SKM-1 treated with dmso at 0.1 percent for 144 hours (cell line): ENCODE measurements at regions not wholly inside any gene's neighbourhood (a gene's known extent, or its start where the extent isn't known, plus 50 kb on each side); places are given as distances from the start of the nearest gene placed in this dataset.

ENCODE experiments used
- DNase-seq: peaks from one replicate; lab custom pipeline; 2025; ENCODE audit not compliant: unreplicated experiment; lab: John Stamatoyannopoulos, UW

DNA sequence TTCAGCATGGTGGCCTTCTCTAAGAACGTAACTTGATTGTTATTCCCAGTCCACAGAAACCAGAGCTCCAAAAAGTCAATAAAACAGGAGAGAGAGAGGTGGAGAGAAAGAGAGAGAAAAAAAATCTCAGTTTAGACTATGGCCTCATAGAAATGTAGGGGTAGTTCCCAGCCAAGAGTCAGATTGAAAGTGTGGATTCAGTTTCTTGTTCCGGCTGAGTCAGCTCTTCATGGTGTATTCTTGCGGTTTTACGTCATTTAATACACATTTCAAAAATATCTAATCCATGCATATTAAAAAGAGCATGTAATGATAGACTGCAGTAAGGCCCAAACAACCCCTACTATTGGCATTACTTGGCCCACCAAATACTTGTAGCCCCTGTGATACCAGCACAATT lies 303.9 kb downstream of the ETAA1 start:
- DNase-seq, result no peak

DNA sequence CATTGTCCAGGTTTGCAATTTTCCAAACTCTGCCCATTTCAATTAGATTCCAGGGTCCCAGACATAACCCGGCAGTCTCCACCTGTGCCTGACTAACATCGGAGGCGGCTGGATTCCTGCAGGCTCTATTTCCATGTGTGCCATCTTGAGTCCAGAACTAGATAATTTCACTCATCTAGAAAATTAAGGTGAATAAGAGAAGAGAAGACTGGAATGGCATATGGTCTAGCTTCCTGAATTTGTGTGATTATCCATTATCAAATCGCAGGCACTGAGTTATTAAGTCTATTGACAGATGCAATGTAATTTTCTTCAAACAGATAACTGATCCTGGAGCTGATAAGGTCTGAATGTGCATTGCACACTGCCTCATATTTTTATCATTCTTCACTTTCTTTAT lies 305.2 kb downstream of the ETAA1 start:
- no peak for DNase-seq

DNA sequence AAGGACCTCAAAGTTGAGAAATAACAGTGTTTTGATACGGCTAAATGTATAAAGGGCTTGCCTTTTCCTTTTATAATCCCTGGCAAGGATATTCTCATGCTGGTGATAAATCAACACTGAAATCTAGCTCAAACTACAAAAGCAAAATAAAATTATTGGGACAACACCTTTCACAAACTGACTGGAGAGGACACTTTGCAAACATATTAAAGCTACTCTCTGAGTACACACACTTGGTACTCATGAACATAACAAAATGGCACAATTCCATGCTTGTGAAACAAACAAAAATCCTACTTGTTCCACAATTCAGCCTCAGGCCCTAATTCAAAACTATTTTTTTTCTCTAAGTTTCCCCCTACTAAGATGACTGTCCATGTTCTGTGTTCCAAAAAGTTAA lies 305.8 kb downstream of the ETAA1 start:
- no peak for DNase-seq

DNA sequence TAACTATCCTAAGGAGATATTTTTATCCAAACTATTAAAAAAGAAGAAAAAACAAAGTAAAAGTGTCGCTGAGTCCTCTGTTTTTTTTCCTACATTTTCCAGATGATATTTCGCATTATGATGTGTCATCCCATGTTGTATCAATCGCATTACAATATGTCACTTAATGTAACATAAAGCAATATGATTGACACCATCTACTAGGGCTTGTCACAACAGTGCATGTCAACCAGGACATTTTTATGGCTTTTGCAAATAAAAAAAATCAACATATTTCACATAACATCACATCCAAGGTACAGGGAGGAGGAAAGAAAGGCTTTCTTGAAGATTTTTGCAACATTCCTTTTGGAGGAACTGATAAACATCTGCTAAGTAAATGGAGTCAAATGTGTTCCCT lies 308.9 kb downstream of the ETAA1 start:
- no peak for DNase-seq

DNA sequence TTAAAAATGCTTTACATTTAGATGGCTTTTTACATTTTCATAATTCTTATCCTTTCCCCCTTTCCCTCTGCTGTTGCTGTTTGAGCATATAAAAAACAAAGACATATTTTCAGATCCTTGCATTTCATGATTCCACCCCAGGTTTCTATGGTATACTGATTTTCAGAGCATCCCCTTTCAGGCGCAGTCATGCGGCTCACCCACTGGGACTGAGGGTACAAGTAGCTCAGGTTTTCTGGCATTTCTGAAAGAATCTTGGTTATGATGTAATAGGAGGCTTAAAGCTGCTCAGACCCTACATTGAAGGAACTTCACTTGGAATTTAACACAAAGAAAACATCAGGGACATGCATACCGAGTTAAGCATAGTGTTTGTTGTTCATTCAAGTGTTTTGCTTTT lies 310.8 kb downstream of the ETAA1 start:
- DNase-seq, result no peak

DNA sequence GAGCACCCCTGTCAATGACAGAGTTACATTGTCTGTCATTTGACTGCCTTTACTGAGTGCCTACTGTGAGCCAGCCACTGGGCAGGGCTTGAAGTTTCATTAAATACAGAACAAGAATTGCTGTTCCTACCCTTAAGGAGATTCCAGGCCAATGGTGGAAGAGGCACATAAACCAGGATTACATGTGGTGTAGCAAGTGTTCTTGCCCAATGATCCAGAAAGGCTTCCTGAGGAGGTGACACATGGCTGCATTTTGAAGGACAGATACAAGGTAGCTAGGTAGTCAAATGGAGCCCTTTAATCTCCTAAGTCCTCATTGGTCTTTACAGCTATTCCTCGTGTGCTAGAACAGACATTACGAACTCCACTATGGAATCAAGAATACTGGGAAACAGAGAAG lies 312.7 kb downstream of the ETAA1 start:
- no peak for DNase-seq

DNA sequence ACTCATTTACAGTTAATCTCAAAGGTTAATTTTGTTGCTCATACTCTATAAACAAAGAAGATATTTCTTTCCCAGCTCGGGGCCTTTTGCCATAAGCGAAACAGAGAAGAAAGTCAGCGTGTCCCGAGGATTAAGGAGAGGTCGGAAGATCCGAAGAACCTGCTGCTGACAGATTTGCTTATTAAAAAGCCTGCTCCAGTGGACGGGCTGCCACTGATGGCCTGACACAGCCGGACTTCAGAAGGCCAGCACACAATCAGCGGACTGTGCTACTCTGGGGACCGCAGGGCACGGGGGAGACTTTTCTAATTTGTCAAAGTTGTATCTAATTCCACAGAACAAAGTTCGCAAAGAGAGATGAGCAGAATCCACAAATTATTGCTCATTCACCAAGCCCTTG lies 315.4 kb downstream of the ETAA1 start:
- DNase-seq, result no peak

DNA sequence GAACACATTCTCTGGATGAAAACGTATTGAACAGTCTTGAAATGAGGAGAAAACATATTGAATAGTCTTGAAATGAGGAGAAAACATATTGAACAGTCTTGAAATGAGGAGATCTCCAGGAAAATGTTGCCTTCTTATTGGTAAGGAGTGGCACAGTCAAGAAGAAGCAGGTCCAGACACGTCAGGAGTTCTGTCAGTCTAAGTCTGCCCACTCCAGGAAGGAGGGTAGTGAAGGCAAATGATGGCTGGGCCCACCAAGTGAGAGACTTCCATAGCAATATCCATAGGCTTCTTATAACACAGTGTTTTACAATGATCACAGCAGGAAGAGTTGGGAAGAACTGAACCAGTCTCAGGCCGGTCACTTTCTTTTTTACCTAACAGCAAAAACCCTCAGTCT lies 316.2 kb downstream of the ETAA1 start:
- DNase-seq, result no peak

DNA sequence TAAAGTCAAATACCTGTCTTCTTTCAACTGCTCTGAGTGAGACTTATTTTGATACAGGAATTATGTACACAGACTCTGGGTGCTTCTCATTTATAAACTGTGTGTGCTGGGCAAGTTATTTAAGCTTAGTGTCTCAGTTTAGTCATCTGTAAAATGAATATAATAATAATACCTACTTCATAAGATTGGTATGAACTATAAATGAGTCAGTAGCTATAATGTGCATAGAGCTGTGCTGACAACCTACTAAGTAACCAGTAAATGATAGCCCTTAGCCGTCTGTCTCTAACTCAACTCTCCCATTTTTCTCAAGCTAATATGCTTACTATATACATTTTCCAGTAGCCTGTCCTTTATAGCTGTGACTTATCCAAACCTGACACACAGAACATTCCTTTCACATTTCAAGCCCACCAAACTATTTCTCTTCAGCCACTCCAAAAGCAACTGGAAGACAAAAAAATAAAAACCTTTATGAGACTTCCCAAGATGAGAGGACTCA lies 319.8 kb downstream of the ETAA1 start:
- no peak for DNase-seq

DNA sequence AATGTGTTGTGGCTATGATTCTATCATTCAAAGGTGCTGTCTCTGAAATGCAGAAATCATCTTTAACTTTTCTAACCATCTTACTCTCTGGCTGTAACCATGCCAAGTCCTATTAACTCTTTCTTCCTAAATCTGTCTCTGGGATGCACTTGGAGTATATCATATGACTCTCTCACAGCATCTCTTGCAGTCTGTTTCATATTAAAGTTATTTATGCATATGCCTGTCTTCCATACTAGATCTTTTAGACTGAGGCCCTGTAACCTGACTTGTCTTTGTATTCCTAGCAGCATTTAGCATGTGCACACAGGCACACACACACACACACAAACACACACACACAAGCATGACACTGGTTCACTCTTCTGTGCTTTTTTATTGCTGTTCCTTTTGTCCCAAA lies 320.6 kb downstream of the ETAA1 start:
- no peak for DNase-seq

DNA sequence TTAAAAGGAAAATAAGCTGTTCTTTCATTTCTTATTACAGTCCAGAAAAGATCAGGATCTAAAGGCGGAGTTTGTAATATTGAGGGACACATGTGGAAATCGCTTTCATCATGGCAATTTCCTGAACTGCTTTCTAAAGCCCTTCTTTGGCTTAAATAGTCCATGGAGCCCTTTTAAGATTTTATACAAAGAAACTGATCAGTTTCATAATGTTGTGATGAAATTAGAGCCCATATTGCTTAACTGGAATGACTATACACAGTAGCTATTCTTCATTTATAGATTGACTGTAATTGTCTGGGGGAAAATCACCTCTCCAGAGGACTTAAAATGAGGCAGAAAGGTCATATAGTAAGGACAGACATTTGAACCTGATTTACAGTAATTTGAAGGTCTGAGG lies 322.2 kb downstream of the ETAA1 start:
- no peak for DNase-seq

DNA sequence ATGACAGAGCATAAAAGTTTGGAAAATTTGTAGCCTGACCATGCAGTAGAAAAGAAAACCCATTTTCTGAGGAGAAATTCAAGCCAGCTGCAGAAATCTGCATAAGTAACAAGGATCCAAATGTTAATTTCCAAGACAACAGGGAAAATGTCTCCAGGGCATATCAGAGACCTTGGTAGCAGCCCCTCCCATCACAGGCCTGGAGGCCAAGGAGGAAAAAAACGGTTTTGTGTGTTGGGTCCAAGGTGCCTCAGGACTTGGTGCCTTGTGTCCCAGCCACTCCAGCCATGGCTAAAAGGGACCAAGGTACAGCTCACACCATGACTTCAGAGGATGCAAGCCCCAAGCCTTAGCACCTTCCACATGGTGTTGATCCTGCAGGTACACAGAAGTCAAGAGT lies 324.4 kb downstream of the ETAA1 start:
- DNase-seq, result no peak

DNA sequence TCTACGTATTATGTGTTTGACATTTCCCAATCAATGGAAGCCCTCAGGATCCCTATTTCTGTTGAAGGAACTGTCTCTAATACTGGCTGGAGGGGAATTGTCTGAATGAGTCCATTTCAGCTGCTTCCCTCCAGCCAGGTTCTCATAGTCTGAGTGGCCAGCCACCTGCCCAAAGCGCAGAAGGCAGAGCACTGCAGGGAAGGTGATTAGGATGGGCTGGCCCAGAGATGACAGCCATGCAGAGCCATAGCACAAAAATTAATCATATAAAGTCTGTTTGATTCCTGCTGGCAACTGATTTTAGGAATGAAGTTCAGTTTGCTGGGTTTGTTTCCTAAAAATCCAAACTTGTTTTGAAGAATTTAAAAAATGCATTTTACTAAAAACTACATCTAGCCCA lies 327.1 kb downstream of the ETAA1 start:
- no peak for DNase-seq

DNA sequence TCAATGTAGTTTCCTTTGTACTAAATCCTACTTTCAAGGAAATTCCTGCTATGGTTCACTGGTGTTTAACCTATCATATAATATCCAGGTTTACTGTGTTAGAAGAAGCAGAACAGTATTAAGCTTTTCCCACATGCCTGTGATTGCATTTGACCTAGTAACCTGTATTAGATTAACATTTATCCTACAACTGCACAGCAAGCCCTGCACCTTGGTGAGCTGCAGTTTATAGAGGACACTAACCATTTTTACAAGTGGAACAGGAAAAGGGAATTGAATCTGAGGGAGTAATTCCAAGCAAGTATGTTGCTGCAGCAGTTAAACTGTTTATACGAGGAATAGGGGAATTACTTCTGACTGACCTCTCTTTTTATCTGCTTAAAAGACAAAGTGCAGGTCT lies 328.6 kb downstream of the ETAA1 start:
- DNase-seq, result no peak

DNA sequence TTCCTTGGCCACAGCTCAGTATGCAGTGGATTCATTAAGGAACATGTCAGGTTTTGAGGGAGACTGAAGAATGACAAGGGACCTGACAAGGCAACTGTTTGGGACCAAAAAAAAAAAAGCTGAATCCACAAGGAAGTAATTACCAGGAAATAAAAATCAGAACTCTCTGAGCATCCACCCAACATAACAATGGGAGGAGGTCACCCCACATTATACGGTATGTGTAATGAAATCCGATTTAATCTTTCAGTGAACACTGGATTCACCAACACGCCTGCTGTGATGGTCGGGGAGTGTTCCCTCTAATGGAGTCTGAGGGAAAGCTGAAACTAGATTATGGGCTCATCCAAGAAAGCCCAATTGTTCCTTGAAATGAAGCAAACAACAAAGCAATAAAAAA lies 329.3 kb downstream of the ETAA1 start:
- no peak for DNase-seq

DNA sequence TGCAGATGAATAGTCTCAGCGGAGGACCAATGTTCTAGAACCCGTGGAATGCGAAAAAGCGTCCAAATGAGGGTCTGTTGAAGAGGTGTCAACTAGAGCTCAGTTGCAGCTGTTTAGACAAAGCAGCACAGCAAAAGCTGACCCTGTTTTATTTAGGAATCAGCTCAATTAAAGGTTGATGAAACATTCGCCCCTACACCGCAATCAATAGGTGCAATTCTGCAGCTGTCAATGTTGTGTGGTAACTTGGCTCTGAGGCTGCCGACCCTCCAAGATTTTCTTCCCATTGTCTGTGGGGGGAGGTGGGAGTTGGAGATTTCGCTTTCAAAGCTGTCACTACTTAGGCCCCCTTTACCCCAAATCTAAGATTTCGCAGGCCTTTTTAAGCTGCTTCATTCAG lies 330.0 kb downstream of the ETAA1 start:
- DNase-seq, result no peak

DNA sequence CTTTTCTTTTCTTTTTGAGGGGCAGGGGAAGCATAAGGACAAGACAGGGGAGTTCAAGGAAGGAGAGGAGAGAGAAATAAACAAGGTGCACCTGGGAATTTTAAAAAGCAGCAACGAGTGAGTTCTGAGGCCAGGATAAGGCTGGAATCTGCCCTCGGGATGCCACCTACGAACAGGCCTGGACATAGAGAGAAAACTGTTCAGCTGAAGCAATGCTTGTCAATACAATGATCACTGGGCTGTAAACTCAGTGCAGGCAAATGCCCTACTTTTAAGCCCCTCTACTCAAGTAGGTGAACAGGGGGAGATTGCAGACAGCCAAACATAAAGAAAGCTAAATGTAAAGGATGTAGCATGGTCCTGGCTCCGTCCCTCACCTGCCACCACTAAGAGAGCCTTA lies 330.5 kb downstream of the ETAA1 start:
- no peak for DNase-seq

DNA sequence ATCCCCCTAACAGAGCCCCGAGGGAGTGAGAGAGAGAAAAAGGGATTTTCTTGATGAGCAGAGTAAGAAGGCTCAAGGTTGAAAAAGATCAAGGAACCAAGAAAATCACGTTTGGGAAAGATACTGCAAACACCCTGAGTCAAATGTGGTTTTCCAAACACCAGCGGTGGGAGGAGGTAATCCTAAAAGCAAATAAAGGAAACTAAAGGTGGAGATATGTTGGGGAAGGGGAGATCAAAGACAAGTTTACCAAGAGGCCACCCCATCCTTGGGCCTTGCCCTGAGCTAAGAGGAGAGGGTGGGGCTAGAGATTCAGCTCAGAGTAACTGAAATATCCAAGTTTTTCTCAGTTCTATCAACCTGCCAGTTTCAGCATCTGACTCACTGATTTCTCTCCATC lies 332.3 kb downstream of the ETAA1 start:
- no peak for DNase-seq

DNA sequence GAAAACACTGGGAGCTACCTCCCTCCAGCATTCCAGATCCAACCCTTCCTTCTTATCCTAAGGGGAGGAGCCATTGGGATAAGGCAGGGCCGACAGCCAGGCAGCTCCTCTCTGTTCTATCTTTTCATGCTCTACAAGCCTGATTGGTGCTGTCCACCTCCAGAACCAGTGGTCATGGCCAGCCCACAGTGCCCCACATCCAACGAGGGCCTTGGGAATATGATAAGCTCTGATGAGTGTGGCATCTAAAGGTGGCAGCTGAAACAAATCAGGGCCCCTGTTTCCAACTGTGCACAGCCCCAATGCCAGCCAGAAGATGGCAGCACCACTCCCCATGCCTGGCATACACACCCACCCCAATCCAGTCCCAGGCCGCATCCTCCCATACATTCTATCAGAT lies 329.3 kb downstream of the C1D start:
- no peak for DNase-seq

DNA sequence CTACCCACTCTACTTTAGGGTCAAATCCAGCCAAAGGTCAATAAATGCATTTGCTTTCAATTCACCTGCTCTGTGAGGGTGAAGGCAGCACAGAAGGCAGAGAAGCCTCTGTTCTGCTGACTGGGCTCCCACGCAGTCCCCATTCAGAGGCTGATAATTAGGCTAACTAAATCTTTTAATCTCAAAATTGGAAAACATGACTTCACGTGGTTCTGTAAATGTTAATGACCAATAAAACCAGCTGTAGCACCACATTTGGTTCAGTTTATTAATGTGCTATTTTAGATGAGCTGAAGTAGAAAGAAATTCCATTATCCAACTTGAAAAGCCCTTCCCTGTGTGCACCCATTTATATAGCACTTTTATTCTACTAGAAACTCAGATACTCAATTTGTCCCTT lies 310.6 kb downstream of the C1D start:
- no peak for DNase-seq

DNA sequence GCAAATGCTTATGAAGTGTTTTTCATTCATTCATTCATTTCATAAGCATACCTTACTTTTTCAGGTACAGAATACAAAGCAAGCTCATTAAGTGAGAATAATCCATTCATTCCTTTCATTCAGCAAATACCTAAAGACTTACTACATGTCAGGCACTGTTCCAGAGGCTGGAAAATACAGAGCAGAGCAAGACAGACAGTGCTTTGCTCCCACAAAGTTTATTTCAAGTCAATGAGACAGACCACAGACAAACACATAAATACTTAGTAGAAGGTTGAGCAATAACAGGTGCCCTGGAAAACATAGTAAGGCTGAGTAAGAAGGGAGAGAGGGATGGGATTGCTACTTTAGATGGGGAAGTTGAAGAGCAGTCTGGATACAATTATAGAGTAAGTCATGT lies 309.8 kb downstream of the C1D start:
- DNase-seq, result no peak

DNA sequence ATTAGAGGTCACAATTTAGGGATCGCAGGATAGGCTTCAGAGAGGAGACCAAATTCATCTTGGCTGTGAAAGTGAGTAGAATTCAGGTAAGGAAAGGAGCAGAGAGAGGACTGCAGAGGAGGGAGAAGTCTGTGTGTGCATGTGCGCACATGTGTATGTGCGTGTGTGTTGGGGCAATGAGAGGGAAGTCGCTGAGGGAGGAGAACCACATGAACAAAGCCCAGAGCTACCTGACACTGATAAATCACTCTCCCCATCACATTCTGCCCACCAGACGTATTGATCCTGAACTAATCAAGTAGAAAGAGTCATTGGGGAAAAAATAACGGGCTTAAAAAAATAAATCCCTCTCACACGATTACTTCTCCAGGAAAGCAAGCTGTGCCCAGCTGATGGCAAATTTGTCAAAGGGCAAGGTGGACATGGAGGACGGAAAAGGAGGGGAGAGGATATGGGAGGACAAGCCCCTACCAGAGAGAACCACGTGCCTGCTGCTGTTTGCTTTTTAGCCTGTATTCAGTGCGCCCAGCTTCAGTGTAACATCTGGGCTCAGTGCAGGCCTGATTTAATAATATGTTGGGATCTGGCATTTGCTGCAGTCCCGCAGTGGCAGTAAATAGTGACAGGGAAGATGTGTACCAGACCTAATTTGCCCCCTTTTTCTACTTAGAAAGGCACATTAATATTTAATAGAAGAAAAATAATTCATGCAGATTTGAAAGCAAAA lies 307.5 kb downstream of the C1D start:
- no peak for DNase-seq

DNA sequence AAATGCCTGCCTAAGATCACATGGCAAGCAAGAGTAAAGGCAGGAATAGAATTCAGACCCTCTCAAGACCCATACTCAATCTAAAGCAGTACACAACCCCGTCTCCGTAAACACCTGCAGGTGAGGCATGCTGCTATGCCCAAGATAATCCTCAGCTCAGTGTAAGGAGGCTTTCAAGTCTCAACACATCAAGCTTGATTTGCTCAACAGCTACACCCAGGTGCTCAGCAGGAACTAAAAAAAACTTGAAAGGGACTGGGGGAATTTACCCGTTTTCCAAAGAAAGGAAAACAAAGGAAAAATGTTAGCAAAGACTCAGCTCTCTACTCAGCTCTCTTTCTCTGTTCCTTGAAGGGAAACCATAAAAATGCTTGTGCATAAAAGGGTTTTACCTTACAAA lies 301.8 kb downstream of the C1D start:
- no peak for DNase-seq
